T-helper 17 cell (primary cell): ENCODE measurements at regions not wholly inside any gene's neighbourhood (a gene's known extent, or its start where the extent isn't known, plus 50 kb on each side); places are given as distances from the start of the nearest gene placed in this dataset.

ENCODE experiments used
- ATAC-seq: fragments of 150-1000 bp; cut with Tn5 transposase; 2 replicates; pipeline ENCODE4 v1.10.0; 2021; ENCODE audit warnings: mild to moderate bottlenecking, moderate library complexity
- DNase-seq, 3 donors: peaks; one replicate each; pipeline versions ENCODE4 v3.0.0 to v3.0.0-alpha.2; 2020 to 2021
- H3K9me3 ChIP-seq: one replicate; pipeline ENCODE4 v1.7.0; 2013; ENCODE audit warnings: low read length, mild to moderate bottlenecking; ENCODE audit not compliant: control insufficient read depth, poor library complexity, severe bottlenecking
- H3K27ac Mint-ChIP-seq: one replicate; pipeline ENCODE4 v1.8.0; 2022; ENCODE audit warnings: mild to moderate bottlenecking, moderate library complexity, mixed read lengths
- H3K27me3 Mint-ChIP-seq: one replicate; pipeline ENCODE4 v1.8.0; 2022; ENCODE audit warnings: mixed read lengths
- H3K36me3 Mint-ChIP-seq: one replicate; pipeline ENCODE4 v1.8.0; 2022; ENCODE audit warnings: low read depth, mixed read lengths
- H3K4me1 Mint-ChIP-seq: one replicate; pipeline ENCODE4 v1.8.0; 2022; ENCODE audit warnings: mild to moderate bottlenecking, mixed read lengths
- H3K4me3 Mint-ChIP-seq: one replicate; pipeline ENCODE4 v1.8.0; 2022; ENCODE audit warnings: mild to moderate bottlenecking, moderate library complexity, mixed read lengths

DNA sequence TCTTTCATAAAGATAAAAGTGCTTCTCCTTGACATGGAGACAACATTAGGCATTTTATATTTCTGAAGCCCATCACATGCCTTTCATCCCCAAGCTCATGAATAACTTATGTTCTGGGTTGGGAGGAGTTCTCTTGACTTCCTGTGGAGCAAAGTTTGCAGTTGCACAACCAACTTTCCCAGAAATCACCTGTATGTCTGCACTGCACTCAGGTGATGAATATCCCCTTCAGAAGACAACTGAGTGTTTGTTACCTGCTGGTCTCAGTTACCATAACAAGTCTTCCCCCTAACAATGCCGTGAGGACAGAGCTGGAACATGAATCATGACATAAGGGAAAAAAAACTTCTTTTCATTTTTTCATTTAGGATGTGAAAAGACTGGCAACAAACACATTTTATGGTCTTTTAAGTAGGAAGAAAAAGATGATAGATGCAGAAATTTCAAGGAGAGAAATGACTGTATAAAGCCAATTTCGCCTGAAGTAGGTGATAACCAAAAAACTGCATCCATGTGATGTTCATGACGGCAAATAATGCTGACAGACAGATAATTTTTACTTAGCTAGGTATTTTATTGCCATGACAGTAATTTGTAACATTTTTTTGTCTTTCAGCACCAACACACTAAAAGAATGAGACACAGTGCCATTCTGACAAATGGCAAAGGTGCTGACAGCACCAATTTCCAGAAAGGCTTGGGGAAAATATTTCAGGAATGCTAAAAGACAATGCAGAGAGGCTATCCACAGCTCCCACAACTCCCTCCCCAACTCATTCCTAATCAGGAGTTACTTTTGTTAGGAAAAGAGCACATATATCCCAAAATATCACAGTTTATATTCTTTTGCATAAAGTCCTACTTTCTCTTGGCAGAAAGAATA, 656.3 kb downstream of the PRELID2 start:
- Mint-ChIP-seq H3K4me3 (no peak overlapping the region), H3K36me3 (no peaks in the 10 kb centered on the region), H3K27me3 (no peaks in the 10 kb centered on the region), H3K4me1 (no peaks in the 10 kb centered on the region), H3K27ac (no peak overlapping the region)
- H3K9me3 ChIP-seq: no peaks in the 10 kb centered on the region
- ATAC-seq (no peak), DNase-seq (no peak)

DNA sequence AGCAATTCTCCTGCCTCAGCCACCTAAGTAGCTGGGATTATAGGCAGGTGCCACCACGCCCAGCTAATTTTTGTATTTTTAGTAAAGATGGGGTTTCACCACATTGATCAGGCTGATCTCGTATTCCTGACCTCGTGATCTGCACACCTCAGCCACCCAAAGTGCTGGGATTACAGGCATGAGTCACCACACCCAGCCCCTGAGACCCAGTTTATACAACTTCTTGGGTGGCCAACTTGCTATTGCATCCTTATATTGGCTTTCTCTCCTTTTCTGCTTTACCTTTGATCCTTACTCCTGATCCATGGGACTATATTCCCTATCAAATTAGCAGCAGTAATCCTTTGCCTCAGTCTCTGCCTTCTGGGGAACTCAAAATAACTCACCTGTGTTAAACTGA, 659.1 kb downstream of the PRELID2 start:
- no peak overlapping the region for H3K4me3 Mint-ChIP-seq
- H3K27me3 Mint-ChIP-seq: no peaks in the 10 kb centered on the region
- H3K4me1 Mint-ChIP-seq: no peaks in the 10 kb centered on the region
- no peaks in the 10 kb centered on the region for H3K9me3 ChIP-seq
- no peak for DNase-seq
- ATAC-seq: no peak
- no peaks in the 10 kb centered on the region for H3K36me3 Mint-ChIP-seq
- no peak overlapping the region for H3K27ac Mint-ChIP-seq

DNA sequence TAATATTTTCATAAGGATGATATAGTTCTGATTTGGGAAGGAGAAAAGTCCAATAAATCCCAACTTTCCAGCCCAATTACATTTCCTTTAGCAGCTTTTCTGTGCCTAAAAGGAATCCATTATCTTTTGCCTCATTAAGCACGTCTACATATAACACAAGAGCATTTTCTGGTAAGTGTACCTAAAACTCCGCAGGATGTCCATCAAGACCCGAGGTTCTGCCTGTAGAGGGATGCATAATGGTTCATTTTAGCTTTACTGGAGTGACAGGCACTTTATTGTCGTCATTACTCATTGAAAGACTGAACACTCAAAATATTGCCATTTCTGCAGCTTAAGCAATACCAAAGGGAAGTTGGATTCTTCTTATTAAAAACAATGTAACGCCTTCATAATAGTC, 669.0 kb downstream of the PRELID2 start:
- no peaks in the 10 kb centered on the region for H3K9me3 ChIP-seq
- ATAC-seq: no peak
- Mint-ChIP-seq H3K27me3 (no peaks in the 10 kb centered on the region), H3K4me1 (no peaks in the 10 kb centered on the region), H3K4me3 (no peak overlapping the region), H3K27ac (no peak overlapping the region), H3K36me3 (no peaks in the 10 kb centered on the region)
- no peak for DNase-seq

DNA sequence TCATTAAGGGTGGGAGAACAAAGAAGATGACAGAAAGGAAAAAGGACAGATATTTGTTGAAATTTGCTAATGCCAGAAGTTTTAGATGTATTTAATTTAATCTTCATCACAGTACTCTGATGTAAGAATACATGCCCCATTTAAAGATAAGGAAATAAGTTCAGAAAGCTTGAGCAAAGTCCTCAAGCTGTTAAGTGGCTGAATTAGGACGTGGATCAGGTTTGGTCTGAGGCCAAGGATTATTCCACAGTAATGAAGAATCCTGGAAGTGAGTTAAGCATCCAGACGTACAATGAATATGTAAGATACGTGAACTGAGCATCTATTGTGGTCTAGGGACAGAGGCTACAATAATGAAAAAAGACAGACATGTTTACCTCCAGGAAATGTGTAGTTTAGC, 671.3 kb downstream of the PRELID2 start:
- DNase-seq (no peak), ATAC-seq (no peak)
- Mint-ChIP-seq H3K27me3 (no peaks in the 10 kb centered on the region), H3K4me3 (no peak overlapping the region), H3K4me1 (no peaks in the 10 kb centered on the region), H3K27ac (no peak overlapping the region), H3K36me3 (no peaks in the 10 kb centered on the region)
- no peaks in the 10 kb centered on the region for H3K9me3 ChIP-seq

DNA sequence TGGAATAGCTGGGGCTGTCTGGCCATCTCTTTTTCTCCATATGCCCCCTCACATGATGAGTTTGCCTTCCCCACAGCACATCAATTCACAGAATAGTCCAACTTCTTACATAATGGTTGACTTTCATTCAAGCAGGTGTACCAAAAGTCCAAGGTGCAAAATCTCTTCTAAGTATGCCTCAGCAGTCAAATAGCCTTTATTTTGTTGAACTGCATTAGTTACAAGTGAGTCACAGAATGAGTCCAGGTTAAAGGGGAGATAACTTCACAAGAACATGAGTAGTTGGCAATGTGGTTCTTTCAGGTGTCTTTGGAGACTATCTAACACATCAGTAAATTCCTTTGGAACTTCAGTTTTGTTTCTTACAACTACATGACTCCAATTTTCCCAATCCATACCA, 672.5 kb downstream of the PRELID2 start:
- Mint-ChIP-seq H3K4me1 (no peaks in the 10 kb centered on the region), H3K36me3 (no peaks in the 10 kb centered on the region), H3K4me3 (no peak overlapping the region), H3K27ac (no peak overlapping the region), H3K27me3 (no peaks in the 10 kb centered on the region)
- DNase-seq (no peak), ATAC-seq (no peak)
- H3K9me3 ChIP-seq: no peaks in the 10 kb centered on the region

DNA sequence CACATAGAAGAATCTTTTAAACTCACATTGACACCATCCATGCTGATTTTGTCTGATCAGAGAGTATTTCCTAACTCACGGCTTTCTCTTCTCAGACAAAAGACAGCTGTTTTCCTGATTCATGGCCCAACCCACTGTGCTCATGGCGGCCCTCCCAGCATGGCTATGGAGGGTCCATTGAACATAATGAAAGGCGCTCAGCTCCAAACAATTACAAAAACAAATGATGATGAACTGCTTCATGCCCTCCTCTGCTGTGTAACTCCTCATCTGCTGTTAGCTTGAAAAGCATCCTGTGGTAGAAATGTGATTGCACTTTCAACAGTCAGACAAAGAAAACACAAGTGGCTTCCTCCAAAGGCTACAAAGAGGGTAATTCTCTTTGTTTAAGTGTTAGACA, 673.8 kb downstream of the PRELID2 start:
- DNase-seq: no peak

DNA sequence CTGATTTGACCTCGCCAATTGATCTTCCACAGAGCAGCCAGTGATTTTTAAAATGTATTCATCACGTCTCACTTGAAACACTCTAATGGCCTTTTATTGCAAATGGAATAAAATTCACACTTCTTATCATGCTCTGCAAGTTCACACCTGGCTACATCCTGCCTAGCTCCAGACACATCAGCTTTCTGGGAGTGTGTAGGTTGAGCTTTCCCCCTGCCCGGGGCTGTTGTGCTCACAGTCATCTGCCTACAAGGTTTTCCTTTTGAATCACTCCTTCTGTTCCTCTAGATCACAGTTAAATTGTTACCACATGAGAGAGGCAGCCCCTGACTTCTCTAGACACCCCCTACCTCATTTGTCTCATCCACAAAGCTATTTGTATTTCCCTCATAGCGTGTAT, 674.5 kb downstream of the PRELID2 start:
- no peak overlapping the region for H3K4me3 Mint-ChIP-seq

More for the DNA sequence above, 673.8 kb downstream of the PRELID2 start:
- no peaks in the 10 kb centered on the region for H3K4me1 Mint-ChIP-seq
- no peaks in the 10 kb centered on the region for H3K27me3 Mint-ChIP-seq
- no peak for ATAC-seq
- no peaks in the 10 kb centered on the region for H3K36me3 Mint-ChIP-seq
- H3K9me3 ChIP-seq: no peaks in the 10 kb centered on the region
- H3K4me3 Mint-ChIP-seq: no peak overlapping the region
- H3K27ac Mint-ChIP-seq: no peak overlapping the region

DNA sequence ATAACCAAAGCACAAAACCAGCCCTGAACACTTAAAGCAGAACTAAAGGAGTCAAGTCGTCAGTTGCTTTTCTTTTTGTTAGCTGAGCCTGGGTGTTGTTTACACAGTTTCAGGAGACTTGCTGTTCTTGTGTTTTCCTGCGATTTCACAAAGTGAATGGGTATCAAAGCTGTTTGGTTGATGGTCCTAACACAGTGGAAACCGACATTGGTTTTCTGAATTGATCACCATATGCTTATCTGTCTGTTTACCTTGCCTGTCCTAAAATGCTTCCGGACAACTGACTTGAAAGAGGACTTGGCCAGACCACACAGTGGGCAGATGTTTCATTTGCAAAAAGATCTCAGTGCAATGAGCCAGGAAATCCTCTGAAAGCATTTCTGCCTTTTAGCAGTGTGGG, 676.4 kb downstream of the PRELID2 start:
- no peaks in the 10 kb centered on the region for H3K27me3 Mint-ChIP-seq
- H3K4me1 Mint-ChIP-seq: no peaks in the 10 kb centered on the region
- no peaks in the 10 kb centered on the region for H3K9me3 ChIP-seq
- no peak overlapping the region for H3K27ac Mint-ChIP-seq
- ATAC-seq: no peak
- DNase-seq: no peak
- H3K4me3 Mint-ChIP-seq: no peak overlapping the region
- no peaks in the 10 kb centered on the region for H3K36me3 Mint-ChIP-seq

More for the DNA sequence above, 674.5 kb downstream of the PRELID2 start:
- H3K36me3 Mint-ChIP-seq: no peaks in the 10 kb centered on the region
- ATAC-seq: no peak
- no peaks in the 10 kb centered on the region for H3K9me3 ChIP-seq
- no peaks in the 10 kb centered on the region for H3K4me1 Mint-ChIP-seq
- DNase-seq: no peak
- H3K27ac Mint-ChIP-seq: no peak overlapping the region
- no peaks in the 10 kb centered on the region for H3K27me3 Mint-ChIP-seq

DNA sequence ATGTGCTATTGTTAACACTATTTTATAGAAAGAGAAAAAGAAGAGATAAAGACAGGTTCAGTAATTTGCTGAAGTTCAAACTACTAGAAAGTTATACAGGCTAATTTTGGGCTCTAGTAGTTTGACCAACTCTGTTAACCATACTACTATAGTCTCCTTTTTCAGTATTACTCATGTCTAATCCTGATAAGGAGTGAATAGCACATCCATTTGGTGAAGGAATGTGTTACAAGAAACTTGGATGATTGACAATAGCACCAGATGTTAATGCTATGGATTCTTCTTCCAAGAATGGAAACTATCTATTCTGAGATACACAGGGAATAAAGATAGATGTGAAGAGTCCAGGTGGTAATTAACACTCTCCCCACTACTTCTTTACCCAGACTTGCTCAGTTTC, 677.3 kb downstream of the PRELID2 start:
- DNase-seq: no peak
- Mint-ChIP-seq H3K4me1 (no peaks in the 10 kb centered on the region), H3K4me3 (no peak overlapping the region), H3K36me3 (no peaks in the 10 kb centered on the region), H3K27ac (no peak overlapping the region), H3K27me3 (no peaks in the 10 kb centered on the region)
- no peaks in the 10 kb centered on the region for H3K9me3 ChIP-seq
- no peak for ATAC-seq

DNA sequence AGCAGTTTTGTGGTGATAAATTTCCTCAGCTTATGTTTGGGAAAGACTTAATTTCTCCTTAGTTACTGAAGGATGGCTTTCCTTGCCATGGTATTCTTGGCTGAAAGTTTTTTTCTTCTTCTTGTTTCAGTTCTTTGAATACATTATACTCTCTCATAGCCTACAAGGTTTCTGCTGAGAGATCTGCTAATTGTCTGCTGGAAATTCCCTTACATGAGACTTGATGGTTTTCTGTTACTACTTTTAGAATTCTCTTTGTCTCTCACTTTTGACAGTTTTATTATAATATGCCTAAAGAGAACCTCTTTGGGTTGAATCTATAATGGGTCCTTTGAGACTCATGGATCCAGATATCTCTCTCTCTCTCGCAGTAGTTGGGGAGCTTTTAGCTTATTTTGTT, 693.6 kb downstream of the PRELID2 start:
- no peak for DNase-seq
- no peak for ATAC-seq
- H3K27me3 Mint-ChIP-seq: no peaks in the 10 kb centered on the region
- no peaks in the 10 kb centered on the region for H3K9me3 ChIP-seq
- H3K4me3 Mint-ChIP-seq: no peak overlapping the region
- no peaks in the 10 kb centered on the region for H3K36me3 Mint-ChIP-seq
- no peak overlapping the region for H3K27ac Mint-ChIP-seq
- no peaks in the 10 kb centered on the region for H3K4me1 Mint-ChIP-seq

DNA sequence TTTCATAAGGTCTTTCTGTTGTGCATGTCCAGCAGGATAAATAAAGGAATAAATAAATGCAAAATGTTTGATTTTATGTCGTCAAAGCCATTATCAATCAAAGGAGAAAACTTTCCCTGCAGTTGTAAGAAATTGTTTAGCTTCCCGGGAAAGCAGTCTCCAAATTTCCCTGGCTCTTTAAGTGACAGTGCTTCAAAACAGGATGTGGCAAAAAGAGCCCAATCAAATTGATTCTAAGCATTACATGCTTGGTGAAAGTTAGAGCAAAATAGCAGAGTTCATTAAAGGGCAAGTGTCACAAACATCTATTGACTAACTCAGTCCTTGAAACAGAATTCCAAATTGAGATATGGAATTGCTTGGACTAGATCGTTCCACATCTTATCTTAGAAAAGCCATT, 704.1 kb downstream of the PRELID2 start:
- DNase-seq: no peak
- ATAC-seq: no peak

DNA sequence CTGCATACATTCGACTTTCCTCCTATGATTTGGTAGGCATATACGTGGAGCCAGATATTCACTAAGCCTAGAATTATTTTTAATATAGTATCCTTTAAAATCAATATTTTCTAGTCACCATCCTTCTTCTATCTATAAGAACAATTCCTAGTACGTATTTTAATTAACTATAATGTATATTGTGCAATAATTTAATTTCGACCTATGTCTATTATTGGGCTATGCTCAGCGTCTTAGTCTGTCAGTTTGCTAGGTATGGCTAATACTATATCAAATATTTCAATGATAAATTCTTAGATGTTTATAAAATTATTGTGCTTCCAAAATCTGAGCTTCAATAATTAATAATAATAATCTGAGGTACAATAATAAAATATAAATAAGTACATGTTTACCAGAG, 705.3 kb downstream of the PRELID2 start:
- Mint-ChIP-seq H3K4me3 (no peak overlapping the region), H3K27me3 (no peaks in the 10 kb centered on the region), H3K4me1 (no peaks in the 10 kb centered on the region), H3K27ac (no peak overlapping the region), H3K36me3 (no peaks in the 10 kb centered on the region)
- ATAC-seq (no peak), DNase-seq (no peak)
- H3K9me3 ChIP-seq: no peaks in the 10 kb centered on the region

More for the DNA sequence above, 704.1 kb downstream of the PRELID2 start:
- no peaks in the 10 kb centered on the region for H3K36me3 Mint-ChIP-seq
- H3K27ac Mint-ChIP-seq: no peak overlapping the region
- H3K4me1 Mint-ChIP-seq: no peaks in the 10 kb centered on the region
- no peaks in the 10 kb centered on the region for H3K9me3 ChIP-seq
- H3K27me3 Mint-ChIP-seq: no peaks in the 10 kb centered on the region
- no peak overlapping the region for H3K4me3 Mint-ChIP-seq

DNA sequence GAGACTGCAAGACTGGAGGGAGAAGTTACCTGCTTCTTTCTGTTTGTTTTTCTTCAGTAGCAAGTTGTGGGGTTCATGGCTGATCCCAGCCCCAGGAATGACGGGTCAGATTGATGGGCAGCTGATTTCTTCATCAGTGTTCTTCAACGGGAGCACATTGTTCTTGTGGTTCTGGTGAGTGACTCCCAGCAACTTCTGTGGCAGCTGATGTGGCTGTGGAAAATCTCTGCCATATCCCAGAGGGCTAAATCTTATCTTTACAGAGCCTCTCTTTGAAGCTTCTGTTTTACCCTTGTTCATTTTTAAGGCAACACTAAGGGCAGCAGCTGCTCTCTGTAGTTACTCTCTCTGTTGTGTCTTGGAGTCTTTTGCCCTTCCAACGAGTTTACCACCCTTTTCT, 710.3 kb downstream of the PRELID2 start:
- H3K27me3 Mint-ChIP-seq: no peaks in the 10 kb centered on the region

DNA sequence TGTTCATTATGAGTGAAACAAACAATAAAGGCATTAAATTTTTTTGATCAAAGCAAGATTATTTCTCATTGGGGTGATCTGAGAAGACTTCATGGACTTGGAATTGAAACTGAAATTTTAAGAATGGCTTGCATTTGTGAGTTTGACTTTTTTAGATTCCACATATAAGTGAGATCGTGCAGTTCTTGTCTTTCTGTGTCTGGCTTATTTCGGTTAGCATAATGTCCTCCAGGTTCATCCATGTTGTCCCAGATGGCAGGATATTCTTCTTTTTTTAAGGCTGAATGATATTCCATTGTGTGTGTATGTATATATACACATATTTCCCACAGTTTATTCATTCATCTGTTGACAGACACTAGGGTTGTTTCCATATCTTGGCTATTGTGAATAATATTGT, 716.5 kb downstream of the PRELID2 start:
- H3K9me3 ChIP-seq: no peaks in the 10 kb centered on the region
- H3K27me3 Mint-ChIP-seq: no peaks in the 10 kb centered on the region
- no peak for ATAC-seq
- no peaks in the 10 kb centered on the region for H3K36me3 Mint-ChIP-seq
- no peak overlapping the region for H3K27ac Mint-ChIP-seq
- no peak overlapping the region for H3K4me3 Mint-ChIP-seq
- DNase-seq: no peak
- H3K4me1 Mint-ChIP-seq: no peaks in the 10 kb centered on the region

More for the DNA sequence above, 710.3 kb downstream of the PRELID2 start:
- ATAC-seq (no peak), DNase-seq (no peak)
- no peaks in the 10 kb centered on the region for H3K9me3 ChIP-seq
- Mint-ChIP-seq H3K27ac (no peak overlapping the region), H3K4me3 (no peak overlapping the region), H3K4me1 (no peaks in the 10 kb centered on the region), H3K36me3 (no peaks in the 10 kb centered on the region)
